Tibial artery (tissue), 4 donors: ENCODE measurements at regions not wholly inside any gene's neighbourhood (a gene's known extent, or its start where the extent isn't known, plus 50 kb on each side); places are given as distances from the start of the nearest gene placed in this dataset.

Experiments used
- DNase-seq, 2 donors: peaks; one replicate each; pipeline ENCODE4 v3.0.0-alpha.2; 2019
- H3K27ac ChIP-seq, 2 donors: fragments of 200-600 bp; sonication (generic) in 1 of 2; 1 replicate in 1 of 2; 2 replicates in 1 of 2; pipeline ENCODE4 v1.5.1; 2018 to 2019; ENCODE audit warnings: mild to moderate bottlenecking in 1 of 2
- H3K27me3 ChIP-seq, 2 donors: fragments of 200-600 bp; sonication (generic) in 1 of 2; one replicate each; pipeline versions ENCODE4 v1.5.1 to v1.6.0; 2016 to 2019
- H3K36me3 ChIP-seq, 3 donors: fragments of 200-600 bp; sonication (generic) in 2 of 3; one replicate each; pipeline ENCODE4 v1.5.1; 2016 to 2019; ENCODE audit warnings: mild to moderate bottlenecking in 2 of 3
- H3K4me1 ChIP-seq, 4 donors: fragments of 200-600 bp; sonication (generic) in 2 of 4; 1 replicate in 3 of 4; 2 replicates in 1 of 4; pipeline ENCODE4 v1.5.1; 2016 to 2019
- H3K4me3 ChIP-seq, 2 donors: fragments of 200-600 bp; sonication (generic) in 1 of 2; 1 replicate in 1 of 2; 2 replicates in 1 of 2; pipeline ENCODE4 v1.5.1; 2018 to 2019; ENCODE audit warnings: mild to moderate bottlenecking in 2 of 2
- H3K9me3 ChIP-seq, 3 donors: fragments of 200-600 bp; sonication (generic) in 1 of 3; one replicate each; pipeline ENCODE4 v1.5.1; 2016 to 2019
- CTCF ChIP-seq, 2 experiments: fragments of 200-600 bp in 1 of 2; fragments of 450-650 bp in 1 of 2; IDR thresholded peaks; one replicate each; pipeline ENCODE4 v1.5.1; 2017 to 2019; ENCODE audit warnings: antibody characterized with exemption in 2 of 2, mild to moderate bottlenecking in 1 of 2, moderate library complexity in 1 of 2
- intact Hi-C: fragments of 100-400 bp; cut with DNase I; formaldehyde crosslinking; loops from one replicate; pipeline ENCODE4 v1.15.0; 2023; ENCODE audit warnings: low total_unique reads

- no peak for DNase-seq
- intact Hi-C loops, result no loop called here
- Histone ChIP-seq H3K4me1 (peaks cover 0 to 36% (median 5%) of the 10 kb centered on the region in 4 donors), H3K4me3 (no peak overlapping the region), H3K9me3 (no peaks in the 10 kb centered on the region), H3K27me3 (no peaks in the 10 kb centered on the region), H3K36me3 (no peaks in the 10 kb centered on the region), H3K27ac (peak overlapping the region; percentile 29 to 44)
- TF ChIP-seq CTCF (IDR thresholded peaks at IDR 0.05), result no peak
Observed at GRCh38 chr6:77403424-77403823, 59.9 kb downstream of the HTR1B start.

GRCh38 chr6:77401231-77401630 lies 62.1 kb downstream of the HTR1B start:
- H3K27ac ChIP-seq, result no peak overlapping the region
- intact Hi-C loops, result no loop called here
- no peak for TF ChIP-seq CTCF (IDR thresholded peaks at IDR 0.05)

GRCh38 chr6:77397561-77397960 lies 65.7 kb downstream of the HTR1B start:
- Histone ChIP-seq H3K9me3 (no peaks in the 10 kb centered on the region), H3K27me3 (no peaks in the 10 kb centered on the region), H3K27ac (no peak overlapping the region), H3K36me3 (no peaks in the 10 kb centered on the region), H3K4me1 (peaks cover 0 to under 1% (median 0%) of the 10 kb centered on the region in 4 donors), H3K4me3 (no peak overlapping the region)
- no peak for DNase-seq
- intact Hi-C loops, result no loop called here
- no peak for TF ChIP-seq CTCF (IDR thresholded peaks at IDR 0.05)

More at GRCh38 chr6:77401231-77401630, 62.1 kb downstream of the HTR1B start:
- no peaks in the 10 kb centered on the region for H3K9me3 ChIP-seq
- peaks cover 0 to 35% (median 5%) of the 10 kb centered on the region in 4 donors for H3K4me1 ChIP-seq
- H3K36me3 ChIP-seq, result no peaks in the 10 kb centered on the region
- no peak for DNase-seq
- H3K4me3 ChIP-seq, result no peak overlapping the region
- H3K27me3 ChIP-seq, result no peaks in the 10 kb centered on the region

GRCh38 chr6:77389402-77389801 lies 73.9 kb downstream of the HTR1B start:
- intact Hi-C loops, result no loop called here
- Histone ChIP-seq H3K36me3 (no peaks in the 10 kb centered on the region), H3K9me3 (no peaks in the 10 kb centered on the region), H3K27me3 (no peaks in the 10 kb centered on the region), H3K4me3 (no peak overlapping the region), H3K4me1 (no peaks in the 10 kb centered on the region), H3K27ac (no peak overlapping the region)
- DNase-seq, result no peak
- TF ChIP-seq CTCF (IDR thresholded peaks at IDR 0.05), result no peak

- TF ChIP-seq CTCF (IDR thresholded peaks at IDR 0.05), result no peak
- H3K9me3 ChIP-seq, result no peaks in the 10 kb centered on the region
- no peak overlapping the region for H3K4me3 ChIP-seq
- no peaks in the 10 kb centered on the region for H3K36me3 ChIP-seq
- no peak for DNase-seq
- H3K4me1 ChIP-seq, result no peaks in the 10 kb centered on the region
- H3K27me3 ChIP-seq, result no peaks in the 10 kb centered on the region
- intact Hi-C loops, result no loop called here
- no peak overlapping the region for H3K27ac ChIP-seq
Observed at GRCh38 chr6:77383026-77383425, 80.3 kb downstream of the HTR1B start.

GRCh38 chr6:77373955-77374354 lies 89.3 kb downstream of the HTR1B start:
- intact Hi-C loops, result no loop called here
- H3K9me3 ChIP-seq, result no peaks in the 10 kb centered on the region
- H3K36me3 ChIP-seq, result no peaks in the 10 kb centered on the region
- DNase-seq, result no peak
- H3K4me3 ChIP-seq, result no peak overlapping the region
- H3K27ac ChIP-seq, result no peak overlapping the region
- no peaks in the 10 kb centered on the region for H3K27me3 ChIP-seq
- no peaks in the 10 kb centered on the region for H3K4me1 ChIP-seq
- TF ChIP-seq CTCF (IDR thresholded peaks at IDR 0.05), result no peak
